Activated T-helper 1 cell treated with anti-CD3 and anti-CD28 coated beads, Interleukin-12 subunit alpha, Interleukin-12 subunit beta, Interleukin-2, Interleukin-4 antibody, amounts not matched to agents 30 ng/mL and 10 ng/mL and 1 ng/mL, durations not matched to agents 14 hours and 24 hours and 36 hours (primary cell): ENCODE measurements at regions not wholly inside any gene's neighbourhood (a gene's known extent, or its start where the extent isn't known, plus 50 kb on each side); places are given as distances from the start of the nearest gene placed in this dataset.

Experiments
- DNase-seq: peaks from one replicate; pipeline ENCODE4 v3.0.0; 2021; ENCODE audit warnings: low spot score
- H3K27ac Mint-ChIP-seq: one replicate; pipeline ENCODE4 v1.8.0; 2021; ENCODE audit warnings: mild to moderate bottlenecking, mixed read lengths
- H3K27me3 Mint-ChIP-seq: one replicate; pipeline ENCODE4 v1.8.0; 2022; ENCODE audit warnings: mild to moderate bottlenecking, moderate library complexity, mixed read lengths; ENCODE audit not compliant: insufficient read depth
- H3K36me3 Mint-ChIP-seq: one replicate; pipeline ENCODE4 v1.8.0; 2021; ENCODE audit warnings: low read depth, mixed read lengths
- H3K4me1 Mint-ChIP-seq: one replicate; pipeline ENCODE4 v1.8.0; 2021; ENCODE audit warnings: low read depth, mixed read lengths
- H3K4me3 Mint-ChIP-seq: one replicate; pipeline ENCODE4 v1.8.0; 2021; ENCODE audit warnings: mild to moderate bottlenecking, moderate library complexity, mixed read lengths
- H3K9me3 Mint-ChIP-seq: one replicate; pipeline ENCODE4 v1.8.0; 2021; ENCODE audit warnings: mixed read lengths
- intact Hi-C: fragments of 100-400 bp; cut with micrococcal nuclease; formaldehyde crosslinking; loops from one replicate; pipeline ENCODE4 v1.15.1; 2024

DNA sequence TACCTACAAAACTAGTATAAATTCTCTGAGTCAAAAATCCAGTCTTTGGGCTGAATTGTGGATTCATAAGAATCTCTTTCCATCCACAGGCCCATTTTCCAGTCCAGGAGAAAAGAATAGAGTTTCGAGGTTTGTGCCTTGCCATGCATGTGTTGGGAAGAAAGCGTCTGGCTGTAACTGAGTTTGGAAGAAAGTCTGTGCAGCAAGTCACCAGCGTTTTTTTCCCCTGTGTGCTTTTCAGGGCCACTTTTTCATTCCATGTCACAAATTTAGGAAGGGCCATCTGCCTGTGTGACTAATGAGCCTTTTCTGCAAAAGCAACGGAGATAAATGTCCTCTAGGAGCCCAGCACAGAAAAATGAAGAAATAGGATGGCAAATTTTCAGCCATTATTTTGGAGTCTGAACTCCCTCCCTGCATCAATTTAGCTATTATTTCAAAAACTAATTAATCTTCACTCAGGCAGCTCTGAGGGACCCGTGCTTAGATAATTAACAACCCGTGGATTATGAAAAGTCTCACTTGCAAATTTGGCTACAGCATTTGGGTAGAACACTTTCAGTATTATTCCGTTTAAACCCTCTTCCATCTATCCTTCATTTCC is 261.5 kb downstream of the SUDS3 start:
- H3K4me3 Mint-ChIP-seq, result no peak overlapping the region
- no peak for DNase-seq
- H3K9me3 Mint-ChIP-seq, result no peaks in the 10 kb centered on the region
- H3K36me3 Mint-ChIP-seq, result no peaks in the 10 kb centered on the region
- no peaks in the 10 kb centered on the region for H3K27me3 Mint-ChIP-seq
- H3K27ac Mint-ChIP-seq, result no peak overlapping the region
- intact Hi-C loops, result no loop called here
- no peaks in the 10 kb centered on the region for H3K4me1 Mint-ChIP-seq

DNA sequence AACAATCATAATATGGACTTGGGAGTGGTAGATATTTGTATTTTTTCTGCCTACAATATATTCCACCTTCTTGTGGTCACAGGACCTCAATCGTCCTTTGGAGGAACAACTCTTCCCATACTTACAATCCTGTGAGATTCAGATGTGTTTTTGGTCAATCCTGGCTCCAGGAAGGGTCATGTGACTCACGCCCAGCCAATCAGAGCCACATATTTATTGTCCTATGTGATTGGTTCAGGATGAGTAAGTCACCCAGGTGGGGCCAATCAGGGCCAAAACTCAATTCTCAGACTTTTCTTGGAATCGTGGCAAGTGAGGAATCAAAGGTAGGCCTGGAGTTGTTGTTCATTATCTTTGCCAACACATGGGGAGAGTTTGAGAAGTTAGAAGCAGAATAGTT is 264.9 kb downstream of the SUDS3 start:
- Mint-ChIP-seq H3K27ac (no peak overlapping the region), H3K27me3 (no peaks in the 10 kb centered on the region)

DNA sequence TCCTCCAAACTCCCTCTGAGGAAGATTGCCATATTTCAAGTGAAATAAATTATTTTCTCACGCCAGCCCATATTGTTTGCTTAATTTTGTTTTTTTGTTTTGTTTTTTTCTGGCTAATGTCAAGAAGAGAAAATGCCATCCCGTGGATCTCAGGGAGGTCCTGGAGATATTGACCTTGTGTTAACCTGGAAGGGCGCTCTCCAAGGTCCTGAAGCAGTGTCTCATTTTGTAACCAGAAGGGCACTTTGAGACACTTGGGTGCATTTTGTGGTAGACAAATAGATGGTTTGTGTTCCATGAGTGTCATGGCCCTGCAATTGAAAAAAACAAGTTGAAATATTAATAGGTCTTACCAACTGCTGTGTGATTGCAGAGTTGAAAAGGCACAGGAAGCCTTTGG is 268.9 kb downstream of the SUDS3 start:
- intact Hi-C loops, result no loop called here
- no peaks in the 10 kb centered on the region for H3K9me3 Mint-ChIP-seq
- no peak overlapping the region for H3K4me3 Mint-ChIP-seq
- H3K27me3 Mint-ChIP-seq, result no peaks in the 10 kb centered on the region
- H3K27ac Mint-ChIP-seq, result no peak overlapping the region
- no peaks in the 10 kb centered on the region for H3K36me3 Mint-ChIP-seq
- DNase-seq, result no peak
- no peaks in the 10 kb centered on the region for H3K4me1 Mint-ChIP-seq

More for the DNA sequence above, 264.9 kb downstream of the SUDS3 start:
- no peak for DNase-seq
- H3K4me3 Mint-ChIP-seq, result no peak overlapping the region
- H3K9me3 Mint-ChIP-seq, result no peaks in the 10 kb centered on the region
- H3K36me3 Mint-ChIP-seq, result no peaks in the 10 kb centered on the region
- no peaks in the 10 kb centered on the region for H3K4me1 Mint-ChIP-seq
- intact Hi-C loops, result no loop called here

- intact Hi-C loops, result no loop called here
- Mint-ChIP-seq H3K4me3 (no peak overlapping the region), H3K36me3 (no peaks in the 10 kb centered on the region), H3K4me1 (no peaks in the 10 kb centered on the region), H3K27ac (no peak overlapping the region), H3K27me3 (no peaks in the 10 kb centered on the region), H3K9me3 (no peaks in the 10 kb centered on the region)
- no peak for DNase-seq
Observed at GRCh38 chr12:118649765-118650585, 273.6 kb downstream of the SUDS3 start.

DNA sequence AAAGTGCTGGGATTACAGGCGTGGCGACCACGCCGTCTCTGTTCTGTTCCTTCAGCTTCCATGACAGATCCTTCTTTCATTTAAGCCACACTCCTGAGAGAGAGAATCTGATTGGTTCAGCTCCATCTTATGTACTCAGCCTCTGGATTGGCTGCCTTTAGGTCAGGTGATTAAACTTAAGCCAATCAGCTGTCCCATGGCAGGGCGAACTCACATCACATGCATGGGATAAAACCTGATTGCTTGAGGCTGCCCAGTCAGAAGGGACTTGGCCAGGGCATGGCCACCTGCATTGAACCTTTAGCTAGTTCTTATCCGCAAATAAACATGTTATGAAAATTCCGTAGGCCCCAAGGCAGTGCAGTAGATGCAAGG is 274.2 kb downstream of the SUDS3 start:
- H3K27me3 Mint-ChIP-seq, result no peaks in the 10 kb centered on the region
- H3K27ac Mint-ChIP-seq, result no peak overlapping the region
- no peak for DNase-seq
- no peaks in the 10 kb centered on the region for H3K36me3 Mint-ChIP-seq
- no peak overlapping the region for H3K4me3 Mint-ChIP-seq
- H3K9me3 Mint-ChIP-seq, result no peaks in the 10 kb centered on the region
- H3K4me1 Mint-ChIP-seq, result no peaks in the 10 kb centered on the region
- intact Hi-C loops, result no loop called here

DNA sequence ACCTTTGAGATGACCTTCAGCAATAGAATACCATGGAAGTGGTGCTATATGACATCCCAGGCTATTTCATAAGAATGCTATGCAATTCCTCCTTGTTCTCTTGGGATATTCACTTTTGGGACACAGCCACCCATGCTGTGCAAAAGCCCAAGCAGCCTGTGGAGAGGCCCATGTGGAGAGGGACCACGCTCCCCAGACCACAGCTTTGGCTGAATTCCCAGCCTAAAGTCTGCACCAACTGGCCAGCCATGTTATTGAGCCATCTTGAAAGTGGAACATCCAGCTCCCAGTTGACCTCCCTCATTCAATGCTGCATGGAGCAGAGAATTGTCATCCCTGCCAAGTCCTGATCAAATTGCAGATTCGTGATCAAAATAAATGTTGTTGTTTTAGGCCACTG is 275.1 kb downstream of the SUDS3 start:
- intact Hi-C loops, result no loop called here
- no peak overlapping the region for H3K4me3 Mint-ChIP-seq
- H3K27ac Mint-ChIP-seq, result no peak overlapping the region
- no peaks in the 10 kb centered on the region for H3K4me1 Mint-ChIP-seq
- H3K36me3 Mint-ChIP-seq, result no peaks in the 10 kb centered on the region
- no peaks in the 10 kb centered on the region for H3K27me3 Mint-ChIP-seq
- H3K9me3 Mint-ChIP-seq, result no peaks in the 10 kb centered on the region
- no peak for DNase-seq

DNA sequence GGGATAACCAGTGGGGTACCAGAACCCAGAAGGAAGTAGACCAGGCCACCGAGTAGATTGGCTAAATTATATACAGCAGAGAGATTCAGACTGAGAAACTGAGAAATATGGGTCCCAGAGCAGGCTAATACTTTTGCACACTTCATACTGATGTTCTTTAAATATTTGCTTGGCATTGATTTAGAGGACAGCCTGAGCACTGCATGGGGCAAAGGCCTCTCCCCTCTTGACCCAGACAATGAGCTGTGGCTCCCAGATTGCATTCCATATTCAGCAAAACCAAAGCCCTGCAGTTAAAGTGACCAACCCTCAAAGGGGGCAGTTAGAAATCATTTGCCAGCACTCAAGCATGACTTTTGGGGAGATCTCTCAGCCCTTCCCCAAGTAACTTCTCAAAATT is 279.2 kb downstream of the SUDS3 start:
- H3K4me1 Mint-ChIP-seq, result no peaks in the 10 kb centered on the region
- H3K9me3 Mint-ChIP-seq, result no peaks in the 10 kb centered on the region
- H3K36me3 Mint-ChIP-seq, result no peaks in the 10 kb centered on the region
- H3K4me3 Mint-ChIP-seq, result no peak overlapping the region
- H3K27me3 Mint-ChIP-seq, result no peaks in the 10 kb centered on the region
- intact Hi-C loops, result no loop called here
- no peak overlapping the region for H3K27ac Mint-ChIP-seq
- no peak for DNase-seq

DNA sequence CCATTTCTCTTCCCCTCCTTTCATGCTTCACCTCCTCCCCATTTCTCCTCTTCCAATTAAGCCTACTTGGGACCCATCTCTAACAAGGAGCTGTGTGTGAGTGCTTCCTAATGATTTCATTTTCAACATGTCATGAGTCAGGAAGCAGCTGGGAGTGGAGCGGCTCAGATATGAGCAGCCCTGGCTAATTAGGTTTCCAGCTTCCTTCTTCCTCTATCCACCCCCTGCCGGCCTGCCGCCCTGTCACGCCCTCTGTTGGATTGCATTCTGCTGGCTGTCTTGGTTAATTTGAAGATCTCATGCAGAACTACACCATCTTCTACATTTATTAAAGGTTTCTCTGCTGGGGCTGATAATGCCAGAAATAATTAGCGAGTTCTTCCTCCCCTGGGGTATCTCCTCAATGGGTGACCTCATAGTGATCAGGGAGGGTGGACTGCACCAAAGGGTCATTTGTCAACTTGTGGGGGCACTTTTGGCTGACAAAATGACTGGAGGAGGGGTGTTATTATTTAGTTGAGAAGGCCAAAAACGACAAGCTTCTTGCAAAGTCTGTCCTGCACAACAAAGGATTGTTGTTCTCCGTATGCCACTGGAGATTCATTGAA is 300.9 kb upstream of the SRRM4 start:
- H3K27me3 Mint-ChIP-seq, result no peaks in the 10 kb centered on the region
- no peaks in the 10 kb centered on the region for H3K4me1 Mint-ChIP-seq
- no peak overlapping the region for H3K4me3 Mint-ChIP-seq
- H3K9me3 Mint-ChIP-seq, result peaks cover 3% of the 10 kb centered on the region
- H3K27ac Mint-ChIP-seq, result no peak overlapping the region
- intact Hi-C loops, result no loop called here
- H3K36me3 Mint-ChIP-seq, result no peaks in the 10 kb centered on the region
- no peak for DNase-seq

DNA sequence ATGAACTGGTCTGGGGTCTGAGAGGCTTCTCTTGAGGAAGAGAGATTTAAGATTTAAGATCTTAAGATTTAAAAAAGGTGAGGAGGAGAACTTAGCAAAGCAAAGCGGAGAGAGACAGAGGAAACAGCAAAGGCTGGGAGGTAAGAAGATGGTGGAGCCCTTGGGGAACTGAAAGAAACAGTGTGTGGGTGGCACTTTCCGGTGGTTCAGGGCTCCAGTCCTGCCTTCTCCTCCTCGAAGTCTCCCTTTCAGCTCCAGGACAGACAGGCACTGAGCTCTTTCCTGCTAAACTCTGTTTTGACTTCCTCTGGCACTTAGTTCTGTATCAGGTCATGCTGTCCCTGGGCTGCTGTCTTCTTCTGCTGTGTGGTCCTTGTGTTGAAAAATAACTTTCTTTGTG is 298.7 kb upstream of the SRRM4 start:
- Mint-ChIP-seq H3K27me3 (no peaks in the 10 kb centered on the region), H3K4me1 (no peaks in the 10 kb centered on the region), H3K36me3 (no peaks in the 10 kb centered on the region), H3K4me3 (no peak overlapping the region), H3K9me3 (no peaks in the 10 kb centered on the region), H3K27ac (no peak overlapping the region)
- no peak for DNase-seq
- intact Hi-C loops, result no loop called here

GRCh38 chr12:118685983-118686607 is 295.2 kb upstream of the SRRM4 start:
- no peaks in the 10 kb centered on the region for H3K4me1 Mint-ChIP-seq
- no peak for DNase-seq
- no peak overlapping the region for H3K4me3 Mint-ChIP-seq
- H3K9me3 Mint-ChIP-seq, result no peaks in the 10 kb centered on the region
- intact Hi-C loops, result no loop called here
- no peak overlapping the region for H3K27ac Mint-ChIP-seq
- no peaks in the 10 kb centered on the region for H3K36me3 Mint-ChIP-seq
- H3K27me3 Mint-ChIP-seq, result no peaks in the 10 kb centered on the region

- intact Hi-C loops, result no loop called here
- Mint-ChIP-seq H3K36me3 (no peaks in the 10 kb centered on the region), H3K4me1 (no peaks in the 10 kb centered on the region), H3K27ac (no peak overlapping the region), H3K27me3 (peaks cover 2% of the 10 kb centered on the region), H3K4me3 (no peak overlapping the region), H3K9me3 (peaks cover 4% of the 10 kb centered on the region)
- DNase-seq, result no peak
Observed at GRCh38 chr12:118689793-118690192, 291.5 kb upstream of the SRRM4 start.

GRCh38 chr12:118690506-118690905 is 290.8 kb upstream of the SRRM4 start:
- DNase-seq, result no peak
- Mint-ChIP-seq H3K4me3 (no peak overlapping the region), H3K4me1 (no peaks in the 10 kb centered on the region), H3K9me3 (peaks cover 5% of the 10 kb centered on the region), H3K27ac (no peak overlapping the region), H3K27me3 (peaks cover 2% of the 10 kb centered on the region), H3K36me3 (no peaks in the 10 kb centered on the region)
- intact Hi-C loops, result no loop called here

- H3K36me3 Mint-ChIP-seq, result no peaks in the 10 kb centered on the region
- DNase-seq, result no peak
- H3K27me3 Mint-ChIP-seq, result peaks cover 2% of the 10 kb centered on the region
- H3K9me3 Mint-ChIP-seq, result peaks cover 5% of the 10 kb centered on the region
- H3K27ac Mint-ChIP-seq, result no peak overlapping the region
- no peaks in the 10 kb centered on the region for H3K4me1 Mint-ChIP-seq
- intact Hi-C loops, result no loop called here
- H3K4me3 Mint-ChIP-seq, result no peak overlapping the region
Observed at GRCh38 chr12:118694128-118694775, 287.1 kb upstream of the SRRM4 start.
